Esophagus squamous epithelium (tissue), 4 donors: ENCODE measurements at regions not wholly inside any gene's neighbourhood (a gene's known extent, or its start where the extent isn't known, plus 50 kb on each side); places are given as distances from the start of the nearest gene placed in this dataset.

ENCODE experiments used
- POLR2A ChIP-seq, 4 donors: fragments of 450-650 bp; IDR thresholded peaks; one replicate each; pipeline ENCODE4 v1.6.1; 2017; ENCODE audit warnings: antibody characterized with exemption in 4 of 4, mild to moderate bottlenecking in 4 of 4, moderate library complexity in 3 of 4
- TF ChIP-seq, protein P1 (sequence below), 6 experiments: fragments of 450-650 bp in 4 of 6; fragments of 200-600 bp in 2 of 6; sonication (generic) in 2 of 6; IDR thresholded peaks; one replicate each; pipeline ENCODE4 v1.5.1; 2016 to 2019; ENCODE audit warnings: antibody characterized with exemption in 6 of 6, mild to moderate bottlenecking in 4 of 6, moderate library complexity in 4 of 6

DNA sequence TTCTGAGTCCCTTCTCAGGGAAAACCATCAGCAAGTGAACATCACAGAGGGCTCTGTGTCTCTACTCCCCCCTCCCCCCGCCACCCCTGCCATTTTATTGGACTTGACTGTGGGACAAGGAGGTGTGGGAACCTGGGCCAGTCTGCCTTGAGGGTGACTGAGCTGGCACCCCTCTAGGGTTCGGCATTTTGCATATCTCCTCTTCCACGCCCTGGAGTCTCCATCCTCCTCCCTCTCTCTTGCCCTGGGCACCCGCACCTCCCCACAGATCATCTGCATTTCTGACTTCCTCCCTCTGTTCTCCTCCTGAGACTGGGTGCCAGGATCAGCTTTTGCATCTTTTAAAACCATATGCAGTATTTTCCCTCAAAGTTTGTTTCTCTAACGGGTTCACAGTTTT is 107.1 kb upstream of the ERRFI1 start:
- TF ChIP-seq, protein P1, sequence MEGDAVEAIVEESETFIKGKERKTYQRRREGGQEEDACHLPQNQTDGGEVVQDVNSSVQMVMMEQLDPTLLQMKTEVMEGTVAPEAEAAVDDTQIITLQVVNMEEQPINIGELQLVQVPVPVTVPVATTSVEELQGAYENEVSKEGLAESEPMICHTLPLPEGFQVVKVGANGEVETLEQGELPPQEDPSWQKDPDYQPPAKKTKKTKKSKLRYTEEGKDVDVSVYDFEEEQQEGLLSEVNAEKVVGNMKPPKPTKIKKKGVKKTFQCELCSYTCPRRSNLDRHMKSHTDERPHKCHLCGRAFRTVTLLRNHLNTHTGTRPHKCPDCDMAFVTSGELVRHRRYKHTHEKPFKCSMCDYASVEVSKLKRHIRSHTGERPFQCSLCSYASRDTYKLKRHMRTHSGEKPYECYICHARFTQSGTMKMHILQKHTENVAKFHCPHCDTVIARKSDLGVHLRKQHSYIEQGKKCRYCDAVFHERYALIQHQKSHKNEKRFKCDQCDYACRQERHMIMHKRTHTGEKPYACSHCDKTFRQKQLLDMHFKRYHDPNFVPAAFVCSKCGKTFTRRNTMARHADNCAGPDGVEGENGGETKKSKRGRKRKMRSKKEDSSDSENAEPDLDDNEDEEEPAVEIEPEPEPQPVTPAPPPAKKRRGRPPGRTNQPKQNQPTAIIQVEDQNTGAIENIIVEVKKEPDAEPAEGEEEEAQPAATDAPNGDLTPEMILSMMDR (IDR thresholded peaks at IDR 0.05), result no peak
- no peak for TF ChIP-seq POLR2A (IDR thresholded peaks at IDR 0.05)
